Neuron (in vitro differentiated cells): ENCODE measurements at regions not wholly inside any gene's neighbourhood (a gene's known extent, or its start where the extent isn't known, plus 50 kb on each side); places are given as distances from the start of the nearest gene placed in this dataset.

ENCODE experiments used
- H2AFZ ChIP-seq: one replicate; pipeline ENCODE4 v1.6.1; 2013; ENCODE audit warnings: low read depth, mild to moderate bottlenecking, inconsistent platforms, low read length, moderate library complexity
- H3K27me3 ChIP-seq: one replicate; pipeline ENCODE4 v1.6.1; 2013; ENCODE audit warnings: low read length; ENCODE audit not compliant: insufficient read depth
- H3K36me3 ChIP-seq: one replicate; pipeline ENCODE4 v1.6.1; 2013; ENCODE audit warnings: low read length; ENCODE audit not compliant: insufficient read depth
- H3K4me1 ChIP-seq: one replicate; pipeline ENCODE4 v1.6.1; 2013; ENCODE audit warnings: low read length; ENCODE audit not compliant: insufficient read depth
- H3K4me3 ChIP-seq: 2 replicates; pipeline ENCODE4 v1.5.1; 2013; ENCODE audit warnings: mild to moderate bottlenecking, low read length, moderate library complexity
- H3K9me3 ChIP-seq: one replicate; pipeline ENCODE4 v1.6.1; 2013; ENCODE audit warnings: low read length

DNA sequence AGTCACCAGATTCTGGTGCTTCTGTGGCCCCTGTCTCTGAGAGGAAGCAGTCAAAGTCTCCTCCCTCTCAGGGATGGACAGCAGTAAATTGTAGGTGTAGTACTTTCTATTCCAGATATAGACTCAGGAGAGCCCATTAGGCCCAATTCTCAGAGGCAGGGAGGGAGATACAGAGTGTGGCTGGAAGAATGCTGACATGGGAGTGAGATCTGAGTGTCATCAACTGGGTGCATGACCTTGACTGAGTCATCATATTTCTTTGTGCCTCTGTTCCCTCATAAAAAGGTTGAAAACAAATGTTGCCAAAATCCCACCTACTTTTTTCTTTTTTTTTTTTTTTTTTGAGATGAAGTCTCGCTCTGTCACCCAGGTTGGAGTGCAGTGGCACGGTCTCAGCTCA, 506.1 kb downstream of the BCL11A start:
- Histone ChIP-seq H2AFZ (no peak overlapping the region), H3K4me3 (no peak overlapping the region)

DNA sequence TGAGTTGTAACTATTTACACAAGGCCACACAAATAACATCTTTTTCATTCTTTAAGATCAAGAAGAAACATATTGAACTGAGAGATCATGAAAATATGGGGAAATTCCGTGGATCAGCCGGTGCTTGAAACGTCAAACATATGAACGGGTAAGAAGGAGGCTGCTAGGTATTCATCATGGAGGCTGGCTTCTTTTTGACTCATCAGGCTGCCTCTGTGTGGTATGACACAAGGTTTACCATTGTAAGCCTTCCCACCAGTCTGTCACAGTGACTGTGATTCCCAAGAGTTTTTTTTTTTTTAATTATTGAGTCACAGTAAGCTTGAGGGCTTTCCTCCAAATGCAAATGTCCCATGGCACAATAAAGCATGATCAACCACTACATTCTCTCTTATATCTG, 506.9 kb downstream of the BCL11A start:
- Histone ChIP-seq H3K4me1 (no peaks in the 10 kb centered on the region), H3K27me3 (no peaks in the 10 kb centered on the region), H2AFZ (no peak overlapping the region), H3K36me3 (no peaks in the 10 kb centered on the region), H3K9me3 (no peaks in the 10 kb centered on the region), H3K4me3 (no peak overlapping the region)

More for the DNA sequence above, 506.1 kb downstream of the BCL11A start:
- H3K4me1 ChIP-seq: no peaks in the 10 kb centered on the region
- no peaks in the 10 kb centered on the region for H3K27me3 ChIP-seq
- H3K36me3 ChIP-seq: no peaks in the 10 kb centered on the region
- H3K9me3 ChIP-seq: no peaks in the 10 kb centered on the region

DNA sequence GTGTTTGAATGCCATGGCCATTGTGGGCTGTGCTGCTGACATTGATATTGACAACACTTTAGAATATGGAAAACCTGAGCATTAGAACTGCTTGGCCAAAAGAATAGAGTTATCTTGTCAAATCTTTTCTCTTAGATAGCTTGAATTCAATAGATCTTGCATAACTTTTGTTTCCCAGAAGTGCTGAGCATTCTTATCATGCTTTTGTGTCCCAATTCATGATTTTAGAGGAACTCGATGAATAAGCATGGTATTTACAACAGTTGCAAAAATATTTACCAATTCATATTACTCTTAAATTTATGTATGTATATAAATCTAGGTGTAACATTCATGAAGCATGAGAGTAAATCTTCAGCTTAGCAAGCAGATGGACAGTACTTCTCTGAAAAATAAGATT, 508.0 kb downstream of the BCL11A start:
- Histone ChIP-seq H2AFZ (no peak overlapping the region), H3K36me3 (no peaks in the 10 kb centered on the region), H3K4me3 (no peak overlapping the region), H3K4me1 (no peaks in the 10 kb centered on the region), H3K9me3 (no peaks in the 10 kb centered on the region), H3K27me3 (no peaks in the 10 kb centered on the region)

DNA sequence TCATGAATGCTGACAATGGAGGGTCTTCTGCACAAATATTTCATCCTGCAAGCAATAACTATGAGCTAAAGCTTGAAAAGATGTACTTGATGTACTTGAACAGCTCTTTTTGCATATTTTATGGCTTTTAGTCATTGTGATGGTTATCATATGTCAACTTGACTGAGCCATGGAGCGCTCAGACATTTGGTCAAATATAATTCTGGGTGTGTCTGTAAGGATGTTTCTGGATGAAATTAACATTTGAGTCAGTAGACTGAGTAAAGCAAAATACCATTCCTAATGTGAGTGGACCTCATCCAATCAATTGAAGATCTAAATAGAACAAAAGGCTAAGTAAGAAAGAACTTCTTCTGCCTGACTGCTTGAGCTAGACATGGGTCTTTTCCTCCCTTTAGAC, 509.0 kb downstream of the BCL11A start:
- Histone ChIP-seq H2AFZ (no peak overlapping the region), H3K4me1 (no peaks in the 10 kb centered on the region), H3K27me3 (no peaks in the 10 kb centered on the region), H3K36me3 (no peaks in the 10 kb centered on the region), H3K9me3 (no peaks in the 10 kb centered on the region), H3K4me3 (no peak overlapping the region)

DNA sequence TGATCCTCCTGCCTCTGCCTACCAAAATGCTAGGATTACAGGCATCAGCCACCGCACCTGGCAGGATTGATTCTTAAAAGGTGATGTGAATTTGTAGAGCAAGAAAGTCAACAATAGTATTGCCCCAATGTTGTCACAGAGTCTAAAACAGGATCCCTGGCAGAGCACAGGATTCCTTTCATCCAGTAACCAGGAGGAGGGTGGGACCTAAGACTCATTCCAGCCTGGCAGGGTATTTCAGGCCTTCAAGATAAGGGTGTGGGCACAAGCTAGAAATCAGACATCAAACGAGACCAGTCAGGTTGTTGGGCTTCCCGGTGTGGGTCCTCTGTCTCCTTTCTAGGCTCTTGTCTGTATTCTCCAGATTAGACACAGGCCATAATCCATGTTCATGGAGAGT, 511.4 kb downstream of the BCL11A start:
- Histone ChIP-seq H2AFZ (no peak overlapping the region), H3K9me3 (no peaks in the 10 kb centered on the region), H3K27me3 (no peaks in the 10 kb centered on the region), H3K4me1 (no peaks in the 10 kb centered on the region), H3K36me3 (no peaks in the 10 kb centered on the region), H3K4me3 (no peak overlapping the region)

DNA sequence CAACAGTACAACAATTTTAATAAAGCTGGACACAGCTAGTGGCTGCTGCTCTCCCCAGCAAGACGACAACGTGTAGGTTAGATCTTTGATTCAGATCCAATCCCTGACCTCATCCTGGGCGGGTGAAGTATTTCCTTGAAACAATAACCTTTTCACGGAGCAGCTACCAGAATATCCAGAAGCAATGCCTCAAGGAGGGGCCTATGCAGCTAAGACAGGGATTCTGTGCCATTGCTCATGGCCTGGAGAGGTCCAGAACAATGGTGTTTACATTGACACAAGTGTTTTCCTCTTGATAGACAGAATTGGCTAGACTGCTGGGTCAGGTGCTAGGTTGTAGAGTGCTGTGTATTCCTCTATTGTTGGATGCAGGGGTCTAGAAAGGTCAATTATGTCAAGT, 520.1 kb downstream of the BCL11A start:
- no peaks in the 10 kb centered on the region for H3K9me3 ChIP-seq
- no peak overlapping the region for H3K4me3 ChIP-seq
- no peaks in the 10 kb centered on the region for H3K27me3 ChIP-seq
- no peaks in the 10 kb centered on the region for H3K36me3 ChIP-seq
- no peak overlapping the region for H2AFZ ChIP-seq
- no peaks in the 10 kb centered on the region for H3K4me1 ChIP-seq

DNA sequence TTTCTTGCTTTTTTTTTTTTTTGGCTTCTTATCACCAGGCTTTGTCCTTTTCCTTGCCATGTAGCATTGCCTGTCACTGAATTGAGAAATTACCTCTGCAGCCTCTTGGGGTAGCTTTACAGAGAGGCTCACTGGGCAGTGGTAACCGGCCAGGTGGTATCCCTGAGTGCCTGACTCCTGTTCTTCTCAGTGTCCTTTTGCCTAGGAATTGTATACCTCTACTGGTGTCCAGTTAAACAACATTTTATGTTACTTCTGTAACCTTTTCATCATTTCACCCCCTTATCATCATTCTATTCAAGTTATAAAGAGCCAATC, 523.9 kb downstream of the BCL11A start:
- H3K4me1 ChIP-seq: no peaks in the 10 kb centered on the region
- H3K36me3 ChIP-seq: no peaks in the 10 kb centered on the region
- H2AFZ ChIP-seq: no peak overlapping the region
- H3K27me3 ChIP-seq: no peaks in the 10 kb centered on the region
- no peak overlapping the region for H3K4me3 ChIP-seq
- no peaks in the 10 kb centered on the region for H3K9me3 ChIP-seq

DNA sequence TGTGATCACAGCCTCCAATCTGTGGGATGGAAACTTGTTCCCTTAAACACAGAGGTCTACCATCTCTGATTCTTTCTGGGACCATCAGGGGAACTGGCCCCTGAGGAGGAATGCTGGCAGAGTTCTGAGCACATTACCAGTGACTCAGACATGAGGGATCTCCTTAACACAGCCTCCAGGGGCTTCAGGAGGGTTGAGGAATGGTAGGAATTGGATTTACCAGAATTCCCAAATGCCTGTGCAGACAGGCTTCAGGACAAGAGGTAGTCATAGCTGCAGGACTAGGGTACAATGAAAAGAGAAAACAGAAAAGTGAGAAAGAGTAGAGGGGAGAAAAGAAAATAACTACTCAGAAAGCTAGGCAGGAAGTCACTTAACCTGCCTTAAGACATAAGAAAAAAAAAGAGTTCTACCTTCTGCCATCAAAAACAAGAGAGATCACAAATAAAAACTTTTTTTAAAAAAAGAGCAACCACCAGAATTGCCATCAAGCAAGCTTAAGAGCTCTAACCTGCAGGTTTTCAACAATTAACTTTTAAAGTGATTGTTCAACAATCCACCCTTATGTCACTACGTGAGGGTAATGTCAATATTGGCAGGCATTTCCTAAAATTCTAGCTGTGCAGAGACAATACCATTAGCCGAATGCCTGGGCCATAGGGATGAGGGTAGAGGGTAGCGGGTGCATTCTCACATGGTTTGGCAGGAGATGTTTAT, 524.4 kb downstream of the BCL11A start:
- H3K9me3 ChIP-seq: no peaks in the 10 kb centered on the region

DNA sequence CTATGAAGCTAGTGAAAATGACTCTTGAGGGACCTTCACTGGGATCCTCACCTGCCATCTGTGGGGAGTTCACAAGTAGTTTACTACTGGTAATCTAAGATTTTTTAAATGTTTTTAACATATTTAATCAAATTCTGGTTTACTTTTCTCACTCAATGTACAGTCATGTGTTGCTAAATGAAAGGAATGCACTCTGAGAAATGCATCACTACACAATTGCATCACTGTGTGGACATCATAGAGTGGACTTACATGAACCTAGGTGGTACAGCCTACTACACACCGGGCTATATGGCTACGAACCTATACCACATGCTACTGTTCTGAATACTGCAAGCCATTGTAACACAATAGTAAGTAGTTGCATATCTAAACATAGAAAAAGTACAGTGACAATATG, 528.0 kb downstream of the BCL11A start:
- no peaks in the 10 kb centered on the region for H3K9me3 ChIP-seq
- H3K36me3 ChIP-seq: no peaks in the 10 kb centered on the region
- no peak overlapping the region for H2AFZ ChIP-seq
- no peaks in the 10 kb centered on the region for H3K27me3 ChIP-seq
- no peaks in the 10 kb centered on the region for H3K4me1 ChIP-seq
- H3K4me3 ChIP-seq: no peak overlapping the region

More for the DNA sequence above, 524.4 kb downstream of the BCL11A start:
- Histone ChIP-seq H3K27me3 (no peaks in the 10 kb centered on the region), H3K4me1 (no peaks in the 10 kb centered on the region), H2AFZ (no peak overlapping the region), H3K4me3 (no peak overlapping the region), H3K36me3 (no peaks in the 10 kb centered on the region)

DNA sequence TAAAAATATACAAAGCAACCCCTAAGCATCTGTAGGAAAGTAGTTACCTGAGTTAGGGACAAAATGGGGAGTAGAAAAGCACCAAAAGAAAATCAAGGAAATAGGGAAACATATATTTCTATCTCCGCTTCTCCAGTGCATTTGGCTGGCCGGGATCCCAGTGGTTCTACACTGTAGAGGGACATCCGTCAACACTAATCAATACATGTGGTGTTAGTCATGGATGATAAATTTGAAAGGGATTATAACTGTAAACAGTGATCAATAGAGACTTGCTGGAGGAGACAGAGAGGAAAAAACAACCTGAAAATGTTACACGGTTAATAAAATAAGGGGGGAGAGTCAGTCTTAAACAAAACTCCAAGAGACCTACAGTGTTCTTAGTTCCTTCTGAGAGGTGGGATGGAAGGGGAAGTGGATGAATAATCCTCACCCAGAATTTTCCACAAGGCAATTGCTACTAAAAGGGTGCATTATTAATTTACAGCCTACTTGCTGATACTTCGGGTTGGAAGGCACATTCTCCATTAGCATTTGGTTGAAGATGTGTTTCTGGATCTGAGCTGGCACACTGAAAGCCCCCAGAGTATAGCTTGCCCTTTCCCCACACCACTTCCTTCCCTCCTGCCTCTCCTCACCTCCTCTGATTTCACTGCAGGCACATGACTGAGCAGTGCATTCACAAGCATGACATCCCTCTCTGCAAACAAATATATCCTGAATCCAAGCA, 530.0 kb downstream of the BCL11A start:
- Histone ChIP-seq H3K36me3 (no peaks in the 10 kb centered on the region), H3K4me3 (no peak overlapping the region), H3K27me3 (no peaks in the 10 kb centered on the region), H3K4me1 (no peaks in the 10 kb centered on the region), H2AFZ (no peak overlapping the region), H3K9me3 (no peaks in the 10 kb centered on the region)

DNA sequence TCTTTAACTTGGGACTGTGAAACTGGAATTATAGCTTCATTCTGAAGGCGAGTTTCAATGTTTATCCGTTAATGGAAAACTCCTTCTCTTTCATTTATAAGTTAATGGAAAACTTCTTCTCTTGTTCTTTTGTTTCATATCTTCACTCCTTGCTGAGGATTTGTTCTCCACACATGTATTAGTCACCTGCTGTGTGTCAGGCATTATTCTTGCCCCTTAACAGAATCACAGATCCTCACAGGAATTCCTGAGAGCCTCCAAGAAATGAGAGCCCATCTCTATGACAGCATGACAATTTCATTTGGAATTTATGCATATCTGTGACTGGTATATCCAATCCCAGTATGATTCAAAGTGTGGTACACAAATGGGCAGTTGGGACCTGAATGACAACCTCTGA, 545.8 kb downstream of the BCL11A start:
- Histone ChIP-seq H3K4me1 (no peaks in the 10 kb centered on the region), H3K36me3 (no peaks in the 10 kb centered on the region), H3K27me3 (no peaks in the 10 kb centered on the region), H3K4me3 (no peak overlapping the region), H2AFZ (no peak overlapping the region), H3K9me3 (no peaks in the 10 kb centered on the region)

DNA sequence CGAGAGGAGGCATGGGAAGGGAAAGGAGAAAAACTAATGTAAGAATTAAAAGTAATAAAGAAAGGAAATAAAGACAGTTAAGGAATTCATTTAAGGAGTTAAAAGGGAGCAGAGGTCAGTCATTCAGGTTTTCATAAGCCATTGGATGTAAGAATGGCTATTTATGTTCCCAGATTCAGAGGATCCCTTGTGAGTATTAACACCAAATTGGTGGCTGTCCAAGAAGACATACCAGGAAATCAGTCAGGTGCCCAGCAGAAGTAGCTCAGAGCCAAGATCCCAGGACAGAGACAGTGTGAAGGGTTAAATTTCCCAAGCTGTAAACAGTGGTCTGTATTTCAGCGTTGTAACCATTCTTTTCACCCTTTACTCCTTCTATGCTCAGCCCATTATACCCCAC, 550.4 kb downstream of the BCL11A start:
- no peaks in the 10 kb centered on the region for H3K9me3 ChIP-seq
- no peaks in the 10 kb centered on the region for H3K27me3 ChIP-seq
- no peaks in the 10 kb centered on the region for H3K4me1 ChIP-seq
- no peak overlapping the region for H2AFZ ChIP-seq
- no peaks in the 10 kb centered on the region for H3K36me3 ChIP-seq
- H3K4me3 ChIP-seq: no peak overlapping the region

DNA sequence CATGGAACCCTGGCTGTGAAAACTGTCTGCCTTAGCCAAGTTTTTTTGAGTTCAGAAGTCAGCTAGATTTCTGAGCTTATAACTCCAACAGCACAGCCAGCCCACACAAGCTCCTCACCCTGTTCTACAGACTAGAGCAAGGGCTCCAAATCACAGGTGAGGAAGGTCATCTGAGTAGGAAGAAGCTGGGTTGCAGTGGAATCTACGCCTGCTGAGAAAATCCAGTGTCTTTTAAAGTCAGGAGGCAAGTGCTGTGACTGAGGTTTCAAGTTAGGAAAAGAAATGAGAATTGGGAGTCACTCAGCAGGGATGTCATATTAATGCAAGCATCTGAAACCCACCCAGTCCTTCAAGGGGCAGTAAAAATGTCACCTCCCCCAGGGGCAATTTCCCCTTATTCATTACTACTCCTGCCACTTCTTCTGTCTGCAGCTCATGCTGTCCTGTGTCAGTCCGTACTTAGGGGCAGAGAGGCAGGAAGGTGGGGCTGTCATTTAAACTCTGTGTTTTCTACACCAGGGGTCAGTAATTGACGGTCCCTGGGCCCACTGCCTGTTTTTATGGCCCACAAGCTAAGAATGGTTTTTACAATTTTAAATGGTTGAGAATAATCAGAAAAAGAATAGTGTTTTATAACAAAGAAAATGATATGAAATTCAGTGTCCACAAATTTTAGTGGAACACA, 551.1 kb downstream of the BCL11A start:
- no peak overlapping the region for H2AFZ ChIP-seq
- no peaks in the 10 kb centered on the region for H3K4me1 ChIP-seq
- no peak overlapping the region for H3K4me3 ChIP-seq
- H3K27me3 ChIP-seq: no peaks in the 10 kb centered on the region
- H3K36me3 ChIP-seq: no peaks in the 10 kb centered on the region
- H3K9me3 ChIP-seq: no peaks in the 10 kb centered on the region
